Right atrium auricular region (tissue), 2 donors: ENCODE measurements at regions not wholly inside any gene's neighbourhood (a gene's known extent, or its start where the extent isn't known, plus 50 kb on each side); places are given as distances from the start of the nearest gene placed in this dataset.
"Not testable (repeated sequence)": the region's sequence is repeated elsewhere in the genome, so short reads cannot be mapped to it uniquely, and the experiment has no call there.

Experiments
- DNase-seq: peaks from one replicate; pipeline ENCODE4 v3.0.0-alpha.2; 2019; ENCODE audit warnings: low spot score
- H3K27ac ChIP-seq, 2 donors: fragments of 200-600 bp; sonication (generic); 1 replicate in 1 of 2; 2 replicates in 1 of 2; pipeline ENCODE4 v1.5.1; 2016 to 2019
- H3K27me3 ChIP-seq, 2 donors: fragments of 200-600 bp; sonication (generic); one replicate each; pipeline versions ENCODE4 v1.5.1 to v1.6.0; 2017 to 2019
- H3K36me3 ChIP-seq: fragments of 200-600 bp; sonication (generic); one replicate; pipeline ENCODE4 v1.5.1; 2016
- H3K4me1 ChIP-seq, 2 donors: fragments of 200-600 bp; sonication (generic); one replicate each; pipeline versions ENCODE4 v1.5.1 to v1.6.0; 2017 to 2019
- H3K4me3 ChIP-seq, 2 donors: fragments of 200-600 bp; sonication (generic); 1 replicate in 1 of 2; 2 replicates in 1 of 2; pipeline ENCODE4 v1.5.1; 2017 to 2019; ENCODE audit warnings: mild to moderate bottlenecking in 1 of 2, moderate library complexity in 1 of 2
- H3K9me3 ChIP-seq, 2 donors: fragments of 200-600 bp; sonication (generic); one replicate each; pipeline ENCODE4 v1.5.1; 2019
- TF ChIP-seq, protein P1 (sequence below), 2 donors: fragments of 200-600 bp; sonication (generic); IDR thresholded peaks; one replicate each; pipeline ENCODE4 v1.5.1; 2019; ENCODE audit warnings: antibody characterized with exemption in 2 of 2

DNA sequence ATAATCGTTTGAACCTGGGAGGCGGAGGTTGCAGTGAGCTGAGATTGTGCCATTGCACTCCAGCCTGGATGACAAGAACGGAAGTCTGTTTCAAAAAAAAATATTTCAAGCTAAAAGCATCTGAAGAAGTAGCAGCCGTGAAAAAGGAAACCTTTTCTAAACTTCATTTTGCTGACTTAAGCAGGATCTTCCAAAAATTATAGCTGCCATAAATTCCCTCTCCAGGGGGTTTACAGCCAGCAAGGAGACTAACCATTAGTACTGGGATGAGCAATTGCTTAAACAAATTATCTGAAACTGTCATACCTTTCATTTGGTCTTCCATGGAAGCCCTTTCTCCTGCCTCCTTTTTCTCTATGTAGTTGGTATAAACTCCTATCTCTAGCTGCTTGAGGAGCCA, 69.9 kb upstream of the TSC22D1 start:
- DNase-seq, result no peak
- H3K9me3 ChIP-seq, result no peaks in the 10 kb centered on the region
- H3K4me3 ChIP-seq, result no peak overlapping the region
- TF ChIP-seq, protein P1, sequence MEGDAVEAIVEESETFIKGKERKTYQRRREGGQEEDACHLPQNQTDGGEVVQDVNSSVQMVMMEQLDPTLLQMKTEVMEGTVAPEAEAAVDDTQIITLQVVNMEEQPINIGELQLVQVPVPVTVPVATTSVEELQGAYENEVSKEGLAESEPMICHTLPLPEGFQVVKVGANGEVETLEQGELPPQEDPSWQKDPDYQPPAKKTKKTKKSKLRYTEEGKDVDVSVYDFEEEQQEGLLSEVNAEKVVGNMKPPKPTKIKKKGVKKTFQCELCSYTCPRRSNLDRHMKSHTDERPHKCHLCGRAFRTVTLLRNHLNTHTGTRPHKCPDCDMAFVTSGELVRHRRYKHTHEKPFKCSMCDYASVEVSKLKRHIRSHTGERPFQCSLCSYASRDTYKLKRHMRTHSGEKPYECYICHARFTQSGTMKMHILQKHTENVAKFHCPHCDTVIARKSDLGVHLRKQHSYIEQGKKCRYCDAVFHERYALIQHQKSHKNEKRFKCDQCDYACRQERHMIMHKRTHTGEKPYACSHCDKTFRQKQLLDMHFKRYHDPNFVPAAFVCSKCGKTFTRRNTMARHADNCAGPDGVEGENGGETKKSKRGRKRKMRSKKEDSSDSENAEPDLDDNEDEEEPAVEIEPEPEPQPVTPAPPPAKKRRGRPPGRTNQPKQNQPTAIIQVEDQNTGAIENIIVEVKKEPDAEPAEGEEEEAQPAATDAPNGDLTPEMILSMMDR (IDR thresholded peaks at IDR 0.05), result no peak
- no peaks in the 10 kb centered on the region for H3K27me3 ChIP-seq
- no peaks in the 10 kb centered on the region for H3K36me3 ChIP-seq
- H3K27ac ChIP-seq, result no peak overlapping the region
- no peaks in the 10 kb centered on the region for H3K4me1 ChIP-seq

DNA sequence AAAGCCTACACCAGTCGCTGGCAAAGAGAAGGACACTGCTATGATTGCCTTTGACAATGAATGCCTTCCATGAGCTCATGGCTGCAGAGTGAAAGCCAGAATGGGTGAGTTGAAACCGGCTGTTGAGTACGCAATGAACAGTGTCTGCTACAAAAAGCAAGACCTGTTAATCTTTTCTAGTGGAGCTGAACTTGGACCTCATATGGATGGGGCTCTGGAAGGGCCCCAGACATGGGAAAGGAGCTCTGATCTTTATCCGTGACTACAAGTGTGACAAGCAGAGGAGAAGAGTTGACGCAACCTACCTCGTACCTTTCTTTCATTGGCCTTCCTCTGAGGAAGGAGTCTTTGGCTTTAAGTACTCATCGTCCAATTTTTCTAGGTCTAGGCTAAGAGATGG, 67.1 kb upstream of the TSC22D1 start:
- Histone ChIP-seq H3K4me1 (no peaks in the 10 kb centered on the region), H3K27me3 (no peaks in the 10 kb centered on the region), H3K9me3 (no peaks in the 10 kb centered on the region), H3K4me3 (no peak overlapping the region), H3K36me3 (no peaks in the 10 kb centered on the region), H3K27ac (no peak overlapping the region)
- TF ChIP-seq, protein P1 (IDR thresholded peaks at IDR 0.05), result no peak
- DNase-seq, result no peak

DNA sequence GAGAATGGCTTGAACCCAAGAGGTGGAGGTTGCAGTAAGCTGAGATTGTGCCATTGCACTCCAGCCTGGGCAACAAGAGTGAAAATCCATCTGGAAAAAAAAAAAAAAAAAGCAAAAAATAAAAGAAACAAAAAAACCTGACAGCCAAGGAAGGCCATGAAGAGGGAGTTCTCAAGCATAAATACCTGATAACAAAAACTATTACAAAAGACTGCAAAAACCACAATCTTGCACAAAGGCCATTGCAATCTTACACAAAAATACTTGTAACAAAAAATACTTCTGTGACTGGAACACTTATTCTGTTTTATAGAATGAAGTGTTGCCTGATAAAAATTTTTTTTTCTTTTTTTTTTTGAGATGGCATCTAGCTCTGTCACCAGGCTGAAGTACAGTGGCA, 61.5 kb upstream of the TSC22D1 start:
- H3K9me3 ChIP-seq, result no peaks in the 10 kb centered on the region
- H3K27me3 ChIP-seq, result no peaks in the 10 kb centered on the region
- no peaks in the 10 kb centered on the region for H3K36me3 ChIP-seq
- TF ChIP-seq, protein P1 (IDR thresholded peaks at IDR 0.05), result no peak
- DNase-seq, result no peak
- H3K27ac ChIP-seq, result no peak overlapping the region
- H3K4me1 ChIP-seq, result no peaks in the 10 kb centered on the region
- no peak overlapping the region for H3K4me3 ChIP-seq

DNA sequence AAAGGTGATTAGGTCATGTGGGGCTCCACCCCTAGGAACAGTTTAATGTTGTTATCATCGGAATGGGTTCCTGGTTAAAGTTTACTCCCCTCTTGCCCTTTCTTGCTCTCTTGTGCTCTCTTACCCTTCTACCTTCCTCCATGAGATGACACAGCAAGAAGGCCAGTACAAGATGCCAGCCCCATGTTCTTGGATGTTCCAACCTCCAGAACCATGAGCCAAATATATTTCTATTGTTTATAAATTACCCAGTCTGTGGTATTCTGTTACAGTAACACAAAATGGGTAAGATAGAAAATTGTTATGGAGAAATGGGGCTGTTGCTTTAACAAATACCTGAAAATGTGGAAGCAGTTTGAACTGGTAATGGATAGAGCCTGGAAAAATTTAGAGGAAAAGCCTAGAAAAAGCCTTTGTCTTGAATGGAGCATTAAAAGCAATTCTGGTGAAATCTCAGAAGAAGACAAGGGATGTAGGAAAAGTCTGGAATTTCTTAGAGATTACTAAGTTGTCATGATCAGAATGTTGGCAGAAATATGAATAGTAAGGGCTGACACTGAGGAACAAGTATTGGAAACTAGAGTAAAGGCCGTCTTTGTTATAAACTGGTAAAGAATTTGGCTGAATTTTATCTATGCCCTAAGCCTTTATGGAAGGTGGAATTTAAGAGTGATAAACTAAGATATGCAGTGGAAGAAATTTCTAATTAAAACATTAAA, 53.5 kb upstream of the TSC22D1 start:
- TF ChIP-seq, protein P1 (IDR thresholded peaks at IDR 0.05), result no peak
- no peak overlapping the region for H3K27ac ChIP-seq
- no peaks in the 10 kb centered on the region for H3K9me3 ChIP-seq
- H3K36me3 ChIP-seq, result no peaks in the 10 kb centered on the region
- no peak for DNase-seq
- H3K4me1 ChIP-seq, result no peaks in the 10 kb centered on the region
- H3K4me3 ChIP-seq, result no peak overlapping the region
- H3K27me3 ChIP-seq, result no peaks in the 10 kb centered on the region

DNA sequence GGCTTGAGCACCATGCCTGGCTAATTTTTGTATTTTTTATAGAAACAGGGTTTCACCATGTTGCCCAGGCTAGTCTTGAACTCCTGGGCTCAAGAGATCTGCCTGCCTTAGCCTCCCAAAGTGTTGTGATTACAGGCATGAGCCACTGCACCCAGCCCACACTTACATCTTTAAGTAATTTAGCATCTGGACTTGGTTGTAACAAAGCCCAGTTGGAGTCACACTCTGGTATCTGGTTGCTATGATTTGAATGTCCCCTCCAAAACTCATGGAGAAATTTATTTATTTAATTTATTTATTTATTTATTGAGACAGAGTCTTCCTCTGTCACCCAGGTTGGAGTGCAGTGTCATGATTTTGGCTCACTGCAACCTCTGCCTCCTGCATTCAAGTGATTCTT, 52.7 kb upstream of the TSC22D1 start:
- H3K27me3 ChIP-seq, H3K4me3 ChIP-seq, DNase-seq, H3K9me3 ChIP-seq, H3K27ac ChIP-seq, H3K4me1 ChIP-seq, H3K36me3 ChIP-seq: not testable (repeated sequence)

DNA sequence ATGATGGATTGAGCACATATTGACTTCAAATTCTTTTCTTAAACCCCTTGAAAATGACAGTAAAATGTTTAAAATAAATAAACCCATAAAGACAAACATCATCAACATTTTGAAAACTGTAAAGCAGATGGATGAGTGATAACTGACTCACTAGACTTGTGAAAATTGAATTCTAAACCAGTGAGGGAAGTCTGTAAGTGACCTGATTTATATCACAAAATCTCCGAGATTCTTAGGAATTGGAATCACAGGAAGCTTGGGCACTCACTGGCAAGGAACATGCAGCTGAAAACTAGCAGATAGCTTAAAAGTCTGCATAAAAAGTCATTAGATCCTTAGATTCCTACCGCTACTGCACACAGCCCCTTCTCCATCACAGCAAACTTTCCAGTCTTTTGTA, 51.3 kb upstream of the TSC22D1 start:
- H3K4me3 ChIP-seq, result no peak overlapping the region
- no peaks in the 10 kb centered on the region for H3K36me3 ChIP-seq
- no peaks in the 10 kb centered on the region for H3K27me3 ChIP-seq
- H3K4me1 ChIP-seq, result no peaks in the 10 kb centered on the region
- no peak overlapping the region for H3K27ac ChIP-seq
- TF ChIP-seq, protein P1 (IDR thresholded peaks at IDR 0.05), result no peak
- H3K9me3 ChIP-seq, result no peaks in the 10 kb centered on the region
- DNase-seq, result no peak
